GM23338 (cell line): ENCODE measurements at regions not wholly inside any gene's neighbourhood (a gene's known extent, or its start where the extent isn't known, plus 50 kb on each side); places are given as distances from the start of the nearest gene placed in this dataset.

Source experiments
- ATAC-seq: fragments of 200-7000 bp; cut with Tn5 transposase; 3 replicates; pipeline ENCODE4 v1.9.1; 2020
- DNase-seq: peaks from one replicate; pipeline ENCODE4 v3.0.0-alpha.2; 2015; ENCODE audit warnings: low spot score
- H2AFZ ChIP-seq: fragments of 200-600 bp; sonication (generic); 2 replicates; pipeline ENCODE4 v1.8.0; 2016; ENCODE audit warnings: antibody characterized with exemption, mild to moderate bottlenecking, moderate library complexity
- H3F3A ChIP-seq: fragments of 200-600 bp; sonication (generic); replicated peaks from 2 replicates; pipeline ENCODE4 v1.8.0; 2017; ENCODE audit warnings: antibody characterized with exemption, mixed run types, low read depth
- H3K27ac ChIP-seq: fragments of 200-600 bp; sonication (generic); 2 replicates; pipeline ENCODE4 v1.6.1; 2016; ENCODE audit warnings: low read depth
- H3K27me3 ChIP-seq: fragments of 200-600 bp; sonication (generic); 2 replicates; pipeline ENCODE4 v1.8.0; 2016; ENCODE audit warnings: mild to moderate bottlenecking, mixed run types, moderate library complexity; ENCODE audit not compliant: insufficient read depth
- H3K36me3 ChIP-seq: fragments of 200-600 bp; sonication (generic); 2 replicates; pipeline ENCODE4 v1.8.0; 2016; ENCODE audit warnings: mild to moderate bottlenecking; ENCODE audit not compliant: insufficient read depth
- H3K4me1 ChIP-seq: fragments of 200-600 bp; sonication (generic); 2 replicates; pipeline ENCODE4 v1.8.0; 2016; ENCODE audit warnings: mild to moderate bottlenecking, moderate library complexity; ENCODE audit not compliant: insufficient read depth
- H3K4me2 ChIP-seq: fragments of 200-600 bp; sonication (generic); 2 replicates; pipeline ENCODE4 v1.7.1; 2017; ENCODE audit warnings: mixed run types
- H3K4me3 ChIP-seq: fragments of 200-600 bp; sonication (generic); 2 replicates; pipeline ENCODE4 v1.6.1; 2016; ENCODE audit warnings: mixed run types
- H3K79me2 ChIP-seq: fragments of 200-600 bp; sonication (generic); replicated peaks from 2 replicates; pipeline ENCODE4 v1.8.0; 2017; ENCODE audit warnings: mild to moderate bottlenecking; ENCODE audit not compliant: insufficient read depth
- H3K9me2 ChIP-seq: fragments of 200-600 bp; sonication (generic); 2 replicates; pipeline ENCODE4 v1.8.0; 2017; ENCODE audit not compliant: insufficient read depth
- H4K20me1 ChIP-seq: fragments of 200-600 bp; sonication (generic); replicated peaks from 2 replicates; pipeline ENCODE4 v1.8.0; 2017; ENCODE audit warnings: mild to moderate bottlenecking; ENCODE audit not compliant: insufficient read depth
- H3K27ac Mint-ChIP-seq: 2 replicates; pipeline ENCODE4 v1.8.0; 2020; ENCODE audit warnings: inconsistent platforms, mild to moderate bottlenecking, moderate library complexity, mixed read lengths
- H3K27me3 Mint-ChIP-seq: 3 replicates; pipeline ENCODE4 v1.8.0; 2022; ENCODE audit warnings: low read depth, mild to moderate bottlenecking, moderate library complexity, mixed read lengths, inconsistent platforms; ENCODE audit not compliant: insufficient read depth, poor library complexity
- H3K36me3 Mint-ChIP-seq: 3 replicates; pipeline ENCODE4 v1.8.0; 2021; ENCODE audit warnings: low read depth, mild to moderate bottlenecking, inconsistent platforms, moderate library complexity, mixed read lengths
- H3K4me1 Mint-ChIP-seq: 3 replicates; pipeline ENCODE4 v1.8.0; 2020; ENCODE audit warnings: mild to moderate bottlenecking, inconsistent platforms, mixed read lengths
- H3K4me3 Mint-ChIP-seq: 3 replicates; pipeline ENCODE4 v1.8.0; 2021; ENCODE audit warnings: moderate library complexity, mild to moderate bottlenecking, inconsistent platforms, mixed read lengths
- H3K9me3 Mint-ChIP-seq: 3 replicates; pipeline ENCODE4 v1.8.0; 2020; ENCODE audit warnings: moderate library complexity, mild to moderate bottlenecking, inconsistent platforms, mixed read lengths
- CREB1 ChIP-seq: fragments of 250-450 bp; sonication (Bioruptor Pico); IDR thresholded peaks from 2 replicates; pipeline ENCODE4 v1.5.0; 2020; ENCODE audit warnings: low read depth, mild to moderate bottlenecking, moderate library complexity
- EZH2 ChIP-seq: fragments of 200-600 bp; sonication (generic); IDR thresholded peaks from one replicate; pipeline ENCODE4 v1.8.0; 2017; ENCODE audit warnings: antibody characterized with exemption, mild to moderate bottlenecking, low read depth; ENCODE audit not compliant: unreplicated experiment
- EZH2phosphoT487 ChIP-seq: fragments of 200-600 bp; sonication (generic); IDR thresholded peaks from one replicate; pipeline ENCODE4 v1.8.1; 2018; ENCODE audit warnings: antibody characterized with exemption; ENCODE audit not compliant: unreplicated experiment
- JUNB ChIP-seq: IDR thresholded peaks from one replicate; pipeline ENCODE4 v1.6.1; 2016; ENCODE audit warnings: antibody characterized with exemption; ENCODE audit not compliant: unreplicated experiment
- NANOG ChIP-seq: IDR thresholded peaks from 2 replicates; pipeline ENCODE4 v1.6.1; 2016; ENCODE audit warnings: antibody characterized with exemption, borderline replicate concordance
- POLR2AphosphoS5 ChIP-seq: IDR thresholded peaks from 2 replicates; pipeline ENCODE4 v1.6.1; 2016; ENCODE audit warnings: antibody characterized with exemption, low read depth
- REST ChIP-seq: IDR thresholded peaks from one replicate; pipeline ENCODE4 v1.6.1; 2018; ENCODE audit warnings: antibody characterized with exemption; ENCODE audit not compliant: unreplicated experiment
- STAT1 ChIP-seq: IDR thresholded peaks from one replicate; pipeline ENCODE4 v1.6.1; 2016; ENCODE audit warnings: antibody characterized with exemption; ENCODE audit not compliant: unreplicated experiment
- ZNF114 ChIP-seq: fragments of 250-450 bp; sonication (Bioruptor Pico); IDR thresholded peaks from 2 replicates; pipeline ENCODE4 v1.5.0; 2020; ENCODE audit warnings: mild to moderate bottlenecking, moderate library complexity
- ZNF331 ChIP-seq: fragments of 250-450 bp; sonication (Bioruptor Pico); IDR thresholded peaks from 2 replicates; pipeline ENCODE4 v1.5.0; 2020; ENCODE audit warnings: low read depth, mild to moderate bottlenecking, moderate library complexity
- TF ChIP-seq, protein P1 (sequence below): fragments of 250-450 bp; sonication (Bioruptor Pico); IDR thresholded peaks from 2 replicates; pipeline ENCODE4 v1.5.0; 2020; ENCODE audit warnings: mild to moderate bottlenecking, moderate library complexity
- TF ChIP-seq, protein P2 (sequence below): IDR thresholded peaks from 2 replicates; pipeline ENCODE4 v1.6.1; 2016; ENCODE audit warnings: antibody characterized with exemption
- TF ChIP-seq, protein P3 (sequence below), 2 experiments: fragments of 200-600 bp in 1 of 2; sonication (generic) in 1 of 2; conservative IDR thresholded peaks; 2 replicates each; pipeline versions ENCODE4 v1.5.1 to v1.6.1; 2016 to 2017; ENCODE audit warnings: antibody characterized with exemption in 2 of 2, low read depth in 2 of 2, mild to moderate bottlenecking in 2 of 2, moderate library complexity in 1 of 2

DNA sequence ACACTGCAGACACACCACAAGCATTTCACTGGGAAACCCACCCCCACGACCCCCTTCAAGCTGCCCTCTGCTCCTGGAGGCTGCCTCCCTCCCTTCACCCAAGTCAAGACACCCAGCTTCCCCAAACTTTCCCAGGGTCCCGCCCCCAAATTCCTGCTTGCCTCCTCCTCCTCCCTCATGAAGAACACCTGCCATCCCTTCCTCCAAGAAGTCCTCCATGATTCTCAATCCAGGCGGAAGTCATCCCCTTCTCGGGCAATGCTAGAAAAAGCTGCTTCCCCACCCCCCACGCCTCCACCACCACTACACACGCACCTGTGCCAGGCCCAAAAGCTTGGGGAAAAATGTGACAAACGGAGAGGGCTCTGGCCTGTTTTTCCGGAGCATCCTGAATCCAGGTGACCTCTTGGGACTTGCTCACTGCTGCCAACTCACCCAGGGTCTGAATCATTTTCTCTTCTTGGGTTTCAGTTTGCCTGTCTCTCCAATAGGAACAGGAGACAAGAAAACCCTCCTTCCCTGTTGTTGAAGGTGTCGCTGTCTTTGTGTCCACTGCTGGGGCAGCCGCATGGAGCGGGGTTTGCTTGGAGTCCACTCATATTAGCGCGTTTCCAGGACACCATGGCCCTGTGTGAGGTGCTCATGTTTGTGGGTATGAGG is 101.0 kb upstream of the CASZ1 start:
- no peak for TF ChIP-seq JUNB
- TF ChIP-seq POLR2AphosphoS5, result no peak
- TF ChIP-seq, protein P1, sequence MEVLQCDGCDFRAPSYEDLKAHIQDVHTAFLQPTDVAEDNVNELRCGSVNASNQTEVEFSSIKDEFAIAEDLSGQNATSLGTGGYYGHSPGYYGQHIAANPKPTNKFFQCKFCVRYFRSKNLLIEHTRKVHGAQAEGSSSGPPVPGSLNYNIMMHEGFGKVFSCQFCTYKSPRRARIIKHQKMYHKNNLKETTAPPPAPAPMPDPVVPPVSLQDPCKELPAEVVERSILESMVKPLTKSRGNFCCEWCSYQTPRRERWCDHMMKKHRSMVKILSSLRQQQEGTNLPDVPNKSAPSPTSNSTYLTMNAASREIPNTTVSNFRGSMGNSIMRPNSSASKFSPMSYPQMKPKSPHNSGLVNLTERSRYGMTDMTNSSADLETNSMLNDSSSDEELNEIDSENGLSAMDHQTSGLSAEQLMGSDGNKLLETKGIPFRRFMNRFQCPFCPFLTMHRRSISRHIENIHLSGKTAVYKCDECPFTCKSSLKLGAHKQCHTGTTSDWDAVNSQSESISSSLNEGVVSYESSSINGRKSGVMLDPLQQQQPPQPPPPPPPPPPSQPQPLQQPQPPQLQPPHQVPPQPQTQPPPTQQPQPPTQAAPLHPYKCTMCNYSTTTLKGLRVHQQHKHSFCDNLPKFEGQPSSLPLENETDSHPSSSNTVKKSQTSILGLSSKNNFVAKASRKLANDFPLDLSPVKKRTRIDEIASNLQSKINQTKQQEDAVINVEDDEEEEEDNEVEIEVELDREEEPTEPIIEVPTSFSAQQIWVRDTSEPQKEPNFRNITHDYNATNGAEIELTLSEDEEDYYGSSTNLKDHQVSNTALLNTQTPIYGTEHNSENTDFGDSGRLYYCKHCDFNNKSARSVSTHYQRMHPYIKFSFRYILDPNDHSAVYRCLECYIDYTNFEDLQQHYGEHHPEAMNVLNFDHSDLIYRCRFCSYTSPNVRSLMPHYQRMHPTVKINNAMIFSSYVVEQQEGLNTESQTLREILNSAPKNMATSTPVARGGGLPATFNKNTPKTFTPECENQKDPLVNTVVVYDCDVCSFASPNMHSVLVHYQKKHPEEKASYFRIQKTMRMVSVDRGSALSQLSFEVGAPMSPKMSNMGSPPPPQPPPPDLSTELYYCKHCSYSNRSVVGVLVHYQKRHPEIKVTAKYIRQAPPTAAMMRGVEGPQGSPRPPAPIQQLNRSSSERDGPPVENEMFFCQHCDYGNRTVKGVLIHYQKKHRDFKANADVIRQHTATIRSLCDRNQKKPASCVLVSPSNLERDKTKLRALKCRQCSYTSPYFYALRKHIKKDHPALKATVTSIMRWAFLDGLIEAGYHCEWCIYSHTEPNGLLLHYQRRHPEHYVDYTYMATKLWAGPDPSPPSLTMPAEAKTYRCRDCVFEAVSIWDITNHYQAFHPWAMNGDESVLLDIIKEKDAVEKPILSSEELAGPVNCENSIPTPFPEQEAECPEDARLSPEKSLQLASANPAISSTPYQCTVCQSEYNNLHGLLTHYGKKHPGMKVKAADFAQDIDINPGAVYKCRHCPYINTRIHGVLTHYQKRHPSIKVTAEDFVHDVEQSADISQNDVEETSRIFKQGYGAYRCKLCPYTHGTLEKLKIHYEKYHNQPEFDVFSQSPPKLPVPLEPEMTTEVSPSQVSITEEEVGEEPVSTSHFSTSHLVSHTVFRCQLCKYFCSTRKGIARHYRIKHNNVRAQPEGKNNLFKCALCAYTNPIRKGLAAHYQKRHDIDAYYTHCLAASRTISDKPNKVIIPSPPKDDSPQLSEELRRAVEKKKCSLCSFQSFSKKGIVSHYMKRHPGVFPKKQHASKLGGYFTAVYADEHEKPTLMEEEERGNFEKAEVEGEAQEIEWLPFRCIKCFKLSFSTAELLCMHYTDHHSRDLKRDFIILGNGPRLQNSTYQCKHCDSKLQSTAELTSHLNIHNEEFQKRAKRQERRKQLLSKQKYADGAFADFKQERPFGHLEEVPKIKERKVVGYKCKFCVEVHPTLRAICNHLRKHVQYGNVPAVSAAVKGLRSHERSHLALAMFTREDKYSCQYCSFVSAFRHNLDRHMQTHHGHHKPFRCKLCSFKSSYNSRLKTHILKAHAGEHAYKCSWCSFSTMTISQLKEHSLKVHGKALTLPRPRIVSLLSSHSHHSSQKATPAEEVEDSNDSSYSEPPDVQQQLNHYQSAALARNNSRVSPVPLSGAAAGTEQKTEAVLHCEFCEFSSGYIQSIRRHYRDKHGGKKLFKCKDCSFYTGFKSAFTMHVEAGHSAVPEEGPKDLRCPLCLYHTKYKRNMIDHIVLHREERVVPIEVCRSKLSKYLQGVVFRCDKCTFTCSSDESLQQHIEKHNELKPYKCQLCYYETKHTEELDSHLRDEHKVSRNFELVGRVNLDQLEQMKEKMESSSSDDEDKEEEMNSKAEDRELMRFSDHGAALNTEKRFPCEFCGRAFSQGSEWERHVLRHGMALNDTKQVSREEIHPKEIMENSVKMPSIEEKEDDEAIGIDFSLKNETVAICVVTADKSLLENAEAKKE, result no peak
- TF ChIP-seq EZH2phosphoT487, result no peak
- no peak for TF ChIP-seq EZH2
- TF ChIP-seq NANOG, result no peak
- no peak for TF ChIP-seq ZNF331
- TF ChIP-seq, protein P2, sequence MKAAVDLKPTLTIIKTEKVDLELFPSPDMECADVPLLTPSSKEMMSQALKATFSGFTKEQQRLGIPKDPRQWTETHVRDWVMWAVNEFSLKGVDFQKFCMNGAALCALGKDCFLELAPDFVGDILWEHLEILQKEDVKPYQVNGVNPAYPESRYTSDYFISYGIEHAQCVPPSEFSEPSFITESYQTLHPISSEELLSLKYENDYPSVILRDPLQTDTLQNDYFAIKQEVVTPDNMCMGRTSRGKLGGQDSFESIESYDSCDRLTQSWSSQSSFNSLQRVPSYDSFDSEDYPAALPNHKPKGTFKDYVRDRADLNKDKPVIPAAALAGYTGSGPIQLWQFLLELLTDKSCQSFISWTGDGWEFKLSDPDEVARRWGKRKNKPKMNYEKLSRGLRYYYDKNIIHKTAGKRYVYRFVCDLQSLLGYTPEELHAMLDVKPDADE, result no peak
- TF ChIP-seq STAT1, result no peak
- TF ChIP-seq, protein P3, sequence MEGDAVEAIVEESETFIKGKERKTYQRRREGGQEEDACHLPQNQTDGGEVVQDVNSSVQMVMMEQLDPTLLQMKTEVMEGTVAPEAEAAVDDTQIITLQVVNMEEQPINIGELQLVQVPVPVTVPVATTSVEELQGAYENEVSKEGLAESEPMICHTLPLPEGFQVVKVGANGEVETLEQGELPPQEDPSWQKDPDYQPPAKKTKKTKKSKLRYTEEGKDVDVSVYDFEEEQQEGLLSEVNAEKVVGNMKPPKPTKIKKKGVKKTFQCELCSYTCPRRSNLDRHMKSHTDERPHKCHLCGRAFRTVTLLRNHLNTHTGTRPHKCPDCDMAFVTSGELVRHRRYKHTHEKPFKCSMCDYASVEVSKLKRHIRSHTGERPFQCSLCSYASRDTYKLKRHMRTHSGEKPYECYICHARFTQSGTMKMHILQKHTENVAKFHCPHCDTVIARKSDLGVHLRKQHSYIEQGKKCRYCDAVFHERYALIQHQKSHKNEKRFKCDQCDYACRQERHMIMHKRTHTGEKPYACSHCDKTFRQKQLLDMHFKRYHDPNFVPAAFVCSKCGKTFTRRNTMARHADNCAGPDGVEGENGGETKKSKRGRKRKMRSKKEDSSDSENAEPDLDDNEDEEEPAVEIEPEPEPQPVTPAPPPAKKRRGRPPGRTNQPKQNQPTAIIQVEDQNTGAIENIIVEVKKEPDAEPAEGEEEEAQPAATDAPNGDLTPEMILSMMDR (conservative IDR thresholded peaks at IDR 0.05; ENCODE audit: low read depth in 2 of 2), result no peak
- no peak for TF ChIP-seq REST
- no peak for TF ChIP-seq ZNF114
- no peak for TF ChIP-seq CREB1 (CRISPR knock-in tag)
- Histone ChIP-seq H3K9me2 (no peaks in the 10 kb centered on the region), H2AFZ (0 out of 2 replicates have a peak overlapping the region, but pooled peaks have one; percentile 69), H3K4me3 (no peak overlapping the region), H3F3A (no peaks in the 10 kb centered on the region), H3K27ac (no peak overlapping the region), H3K4me1 (peaks cover 39% of the 10 kb centered on the region), H3K4me2 (no peak overlapping the region), H4K20me1 (no peaks in the 10 kb centered on the region), H3K79me2 (no peaks in the 10 kb centered on the region), H3K27me3 (no peaks in the 10 kb centered on the region), H3K36me3 (no peaks in the 10 kb centered on the region)
- Mint-ChIP-seq H3K4me3 (no peak overlapping the region), H3K9me3 (no peaks in the 10 kb centered on the region), H3K27ac (no peak overlapping the region), H3K27me3 (peaks cover 12% of the 10 kb centered on the region), H3K4me1 (peaks cover 36% of the 10 kb centered on the region), H3K36me3 (no peaks in the 10 kb centered on the region)
- no peak for DNase-seq
- no peak for ATAC-seq
